SK-N-SH treated with all-trans-retinoic acid at 6 μM for 48 hours (cell line): ENCODE measurements at regions not wholly inside any gene's neighbourhood (a gene's known extent, or its start where the extent isn't known, plus 50 kb on each side); places are given as distances from the start of the nearest gene placed in this dataset.

Experiments
- ARNTL ChIP-seq: fragments of 450-650 bp; formaldehyde crosslinking; IDR thresholded peaks from 2 replicates; pipeline ENCODE4 v1.5.0; 2020; ENCODE audit warnings: low read depth, mild to moderate bottlenecking, moderate library complexity, borderline replicate concordance
- CREB5 ChIP-seq: fragments of 250-450 bp; sonication (Bioruptor Pico); IDR thresholded peaks from 2 replicates; pipeline ENCODE4 v1.5.1; 2020; ENCODE audit warnings: low read depth, mild to moderate bottlenecking, moderate library complexity
- GLIS3 ChIP-seq: fragments of 250-450 bp; sonication (Bioruptor Pico); IDR thresholded peaks from 2 replicates; pipeline ENCODE4 v1.5.0; 2020; ENCODE audit warnings: mild to moderate bottlenecking, moderate library complexity
- ZFP30 ChIP-seq: fragments of 450-650 bp; formaldehyde crosslinking; IDR thresholded peaks from 2 replicates; pipeline ENCODE4 v1.5.0; 2022; ENCODE audit warnings: mild to moderate bottlenecking, moderate library complexity
- ZNF565 ChIP-seq: fragments of 450-650 bp; formaldehyde crosslinking; conservative IDR thresholded peaks from 2 replicates; pipeline ENCODE4 v1.5.0; 2020; ENCODE audit warnings: low read depth, mild to moderate bottlenecking, moderate library complexity

- TF ChIP-seq CREB5 (no peak), GLIS3 (CRISPR knock-in tag) (no peak), ARNTL (CRISPR knock-in tag) (no peak), ZFP30 (CRISPR knock-in tag) (no peak), ZNF565 (no peak)
These were observed 276.1 kb downstream of the PTBP2 start for GRCh38 chr1:96997717-96998116.
